ENCODE measurements at regions not wholly inside any gene's neighbourhood (a gene's known extent, or its start where the extent isn't known, plus 50 kb on each side); places are given as distances from the start of the nearest gene placed in this dataset.
"Not testable (repeated sequence)": the region's sequence is repeated elsewhere in the genome, so short reads cannot be mapped to it uniquely, and the experiment has no call there.

DNA sequence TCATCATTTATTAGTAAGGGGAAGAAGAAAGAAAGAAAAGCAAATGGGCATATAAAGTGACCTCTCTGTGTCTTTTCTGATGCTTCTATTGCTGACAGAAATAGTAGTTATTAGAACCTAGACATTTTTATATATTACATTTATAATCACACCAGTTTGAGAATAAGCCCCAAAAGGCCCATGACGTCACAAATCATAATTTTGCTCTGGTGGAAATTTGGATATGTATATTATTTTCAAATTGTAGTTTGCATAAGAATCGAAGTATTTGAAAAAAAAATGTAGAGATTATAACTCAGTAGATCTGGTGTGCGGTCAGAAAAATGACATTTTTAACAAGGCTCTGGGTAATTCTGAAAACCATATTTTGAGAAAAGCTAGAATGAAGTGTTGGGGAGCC, 101.2 kb upstream of the STEAP1 start:
- Histone ChIP-seq H3K36me3 (ENCODE audit: control insufficient read depth, insufficient read depth, low read length) (no peaks in the 10 kb centered on the region), H3K4me3 (ENCODE audit: low read depth, low read length) (no peak overlapping the region), H3K27me3 (ENCODE audit: control insufficient read depth, insufficient read depth, low read length) (no peaks in the 10 kb centered on the region)
- DNase-seq (ENCODE audit: low read depth) = no peak
- TF ChIP-seq, protein P1, sequence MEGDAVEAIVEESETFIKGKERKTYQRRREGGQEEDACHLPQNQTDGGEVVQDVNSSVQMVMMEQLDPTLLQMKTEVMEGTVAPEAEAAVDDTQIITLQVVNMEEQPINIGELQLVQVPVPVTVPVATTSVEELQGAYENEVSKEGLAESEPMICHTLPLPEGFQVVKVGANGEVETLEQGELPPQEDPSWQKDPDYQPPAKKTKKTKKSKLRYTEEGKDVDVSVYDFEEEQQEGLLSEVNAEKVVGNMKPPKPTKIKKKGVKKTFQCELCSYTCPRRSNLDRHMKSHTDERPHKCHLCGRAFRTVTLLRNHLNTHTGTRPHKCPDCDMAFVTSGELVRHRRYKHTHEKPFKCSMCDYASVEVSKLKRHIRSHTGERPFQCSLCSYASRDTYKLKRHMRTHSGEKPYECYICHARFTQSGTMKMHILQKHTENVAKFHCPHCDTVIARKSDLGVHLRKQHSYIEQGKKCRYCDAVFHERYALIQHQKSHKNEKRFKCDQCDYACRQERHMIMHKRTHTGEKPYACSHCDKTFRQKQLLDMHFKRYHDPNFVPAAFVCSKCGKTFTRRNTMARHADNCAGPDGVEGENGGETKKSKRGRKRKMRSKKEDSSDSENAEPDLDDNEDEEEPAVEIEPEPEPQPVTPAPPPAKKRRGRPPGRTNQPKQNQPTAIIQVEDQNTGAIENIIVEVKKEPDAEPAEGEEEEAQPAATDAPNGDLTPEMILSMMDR (IDR thresholded peaks at IDR 0.05; ENCODE audit: insufficient read depth, low read length, poor library complexity, severe bottlenecking) = no peak

DNA sequence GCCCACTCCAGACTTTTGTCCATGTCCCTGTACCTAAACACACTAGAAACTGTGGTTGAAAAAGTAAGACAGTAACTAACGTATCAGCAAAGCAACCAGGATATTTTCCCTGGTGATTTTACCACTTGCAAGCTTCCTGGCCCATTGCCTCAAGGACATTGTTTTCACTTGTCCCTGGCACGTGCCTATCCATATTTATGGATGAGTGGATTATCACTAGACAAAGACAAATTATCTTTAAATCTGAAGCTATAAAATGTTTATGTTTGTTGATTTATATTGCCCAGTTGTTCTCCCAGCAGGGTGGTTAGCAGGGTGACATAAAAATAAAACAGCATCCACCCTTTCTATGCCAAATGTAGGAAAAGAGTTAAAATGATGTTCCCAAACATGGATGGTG, 93.2 kb upstream of the STEAP1 start:
- no peaks in the 10 kb centered on the region for H3K27me3 ChIP-seq (ENCODE audit: control insufficient read depth, insufficient read depth, low read length)
- TF ChIP-seq, protein P1 (IDR thresholded peaks at IDR 0.05; ENCODE audit: insufficient read depth, low read length, poor library complexity, severe bottlenecking) = no peak
- H3K4me3 ChIP-seq (ENCODE audit: low read depth, low read length) = no peak overlapping the region
- DNase-seq (ENCODE audit: low read depth) = no peak
- no peaks in the 10 kb centered on the region for H3K36me3 ChIP-seq (ENCODE audit: control insufficient read depth, insufficient read depth, low read length)

DNA sequence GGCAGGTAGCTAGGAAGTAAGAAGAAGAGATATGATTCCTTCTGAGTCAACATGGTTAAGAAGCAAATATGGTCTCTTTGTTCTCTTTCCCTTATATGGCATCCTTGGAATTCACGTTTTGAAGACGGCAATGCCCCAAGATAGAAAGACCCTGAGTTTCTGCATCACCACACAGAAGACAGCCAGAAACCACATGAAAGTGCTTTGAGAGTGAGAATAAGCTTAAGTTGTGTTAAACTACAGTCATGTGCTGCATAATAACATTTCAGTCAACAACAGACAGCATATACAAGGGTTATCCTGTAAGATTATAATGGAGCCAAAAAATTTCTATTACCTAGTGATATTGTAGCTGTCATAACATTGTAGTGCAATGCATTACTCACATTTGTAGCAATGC, 89.9 kb upstream of the STEAP1 start:
- no peaks in the 10 kb centered on the region for H3K36me3 ChIP-seq (ENCODE audit: control insufficient read depth, insufficient read depth, low read length)
- TF ChIP-seq, protein P1 (IDR thresholded peaks at IDR 0.05; ENCODE audit: insufficient read depth, low read length, poor library complexity, severe bottlenecking) = no peak
- no peak overlapping the region for H3K4me3 ChIP-seq (ENCODE audit: low read depth, low read length)
- no peaks in the 10 kb centered on the region for H3K27me3 ChIP-seq (ENCODE audit: control insufficient read depth, insufficient read depth, low read length)
- DNase-seq (ENCODE audit: low read depth) = no peak

DNA sequence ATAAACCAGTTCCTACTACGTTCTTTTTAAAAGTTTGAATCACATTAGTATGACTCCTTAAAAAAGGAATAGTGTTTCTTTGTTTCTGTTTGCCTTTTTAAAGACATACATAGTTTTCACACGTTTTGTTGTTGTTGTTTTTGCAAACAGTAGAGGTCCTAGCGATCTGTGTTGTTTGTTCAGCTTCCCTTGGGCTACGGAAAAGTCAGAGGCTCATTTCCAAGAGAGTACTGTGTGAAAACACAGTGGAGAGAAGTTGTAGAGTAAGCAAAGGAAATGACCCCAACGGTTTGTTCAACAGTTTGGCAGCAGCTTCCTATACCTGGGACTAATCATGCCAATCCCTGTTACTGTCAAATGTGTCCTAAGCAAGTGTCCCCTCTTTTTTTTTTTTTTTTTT, 87.1 kb upstream of the STEAP1 start:
- H3K4me3 ChIP-seq (ENCODE audit: low read depth, low read length) = no peak overlapping the region
- no peaks in the 10 kb centered on the region for H3K36me3 ChIP-seq (ENCODE audit: control insufficient read depth, insufficient read depth, low read length)
- TF ChIP-seq, protein P1 (IDR thresholded peaks at IDR 0.05; ENCODE audit: insufficient read depth, low read length, poor library complexity, severe bottlenecking) = no peak
- H3K27me3 ChIP-seq (ENCODE audit: control insufficient read depth, insufficient read depth, low read length) = no peaks in the 10 kb centered on the region
- DNase-seq (ENCODE audit: low read depth) = no peak

DNA sequence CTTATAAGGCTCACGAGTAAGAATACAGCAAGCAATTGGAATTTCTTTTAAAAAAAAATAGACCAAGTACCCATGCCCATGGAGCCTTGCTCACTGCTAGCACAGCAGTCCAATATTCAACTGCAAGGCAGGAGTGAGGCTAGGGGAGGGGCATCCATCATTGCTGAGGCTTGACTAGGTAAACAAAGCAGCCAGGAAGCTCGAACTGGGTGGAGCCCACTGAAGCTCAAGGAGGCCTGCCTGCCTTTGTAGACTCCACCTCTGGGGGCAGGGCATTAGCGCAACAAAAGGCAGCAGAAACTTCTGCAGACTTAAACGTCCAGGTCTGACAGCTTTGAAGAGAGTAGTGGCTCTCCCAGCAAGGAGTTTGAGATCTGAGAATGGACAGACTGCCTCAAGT, 84.0 kb upstream of the STEAP1 start:
- not testable (repeated sequence) for DNase-seq (ENCODE audit: low read depth)

DNA sequence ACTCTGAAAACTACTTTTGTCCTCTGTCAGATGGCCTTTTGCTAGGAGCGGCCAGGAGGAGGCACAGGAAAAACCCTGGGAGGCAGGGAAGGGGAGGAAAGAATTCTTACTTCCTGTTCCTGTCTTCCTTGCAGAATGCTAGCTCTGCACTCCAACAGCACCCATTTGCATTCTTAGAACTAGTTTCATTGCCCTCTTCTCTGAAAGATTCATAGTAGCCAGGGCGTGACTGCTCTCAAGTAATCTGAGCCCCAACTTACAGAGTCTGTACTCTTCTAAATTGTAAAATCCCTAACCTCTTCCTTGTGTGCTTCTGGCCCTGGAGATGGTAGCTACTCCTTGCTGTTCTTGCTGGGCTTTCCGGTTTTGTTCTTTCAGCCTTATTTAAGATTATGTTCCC, 75.3 kb upstream of the STEAP1 start:
- Histone ChIP-seq H3K4me3 (ENCODE audit: low read depth, low read length) (no peak overlapping the region), H3K27me3 (ENCODE audit: control insufficient read depth, insufficient read depth, low read length) (no peaks in the 10 kb centered on the region), H3K36me3 (ENCODE audit: control insufficient read depth, insufficient read depth, low read length) (no peaks in the 10 kb centered on the region)
- TF ChIP-seq, protein P1 (IDR thresholded peaks at IDR 0.05; ENCODE audit: insufficient read depth, low read length, poor library complexity, severe bottlenecking) = no peak
- DNase-seq (ENCODE audit: low read depth) = no peak

More for the DNA sequence above, 84.0 kb upstream of the STEAP1 start:
- H3K4me3 ChIP-seq (ENCODE audit: low read depth, low read length); H3K36me3 ChIP-seq (ENCODE audit: control insufficient read depth, insufficient read depth, low read length); H3K27me3 ChIP-seq (ENCODE audit: control insufficient read depth, insufficient read depth, low read length): not testable (repeated sequence)

Measured in kidney epithelial cell (primary cell).